GM18517 (cell line): ENCODE measurements at regions not wholly inside any gene's neighbourhood (a gene's known extent, or its start where the extent isn't known, plus 50 kb on each side); places are given as distances from the start of the nearest gene placed in this dataset.

Source experiments
- ATAC-seq: cut with Tn5 transposase; IDR thresholded peaks from one replicate; pipeline ENCODE4 v1.9.1; 2021; ENCODE audit warnings: mild to moderate bottlenecking, moderate library complexity; ENCODE audit not compliant: unreplicated experiment

DNA sequence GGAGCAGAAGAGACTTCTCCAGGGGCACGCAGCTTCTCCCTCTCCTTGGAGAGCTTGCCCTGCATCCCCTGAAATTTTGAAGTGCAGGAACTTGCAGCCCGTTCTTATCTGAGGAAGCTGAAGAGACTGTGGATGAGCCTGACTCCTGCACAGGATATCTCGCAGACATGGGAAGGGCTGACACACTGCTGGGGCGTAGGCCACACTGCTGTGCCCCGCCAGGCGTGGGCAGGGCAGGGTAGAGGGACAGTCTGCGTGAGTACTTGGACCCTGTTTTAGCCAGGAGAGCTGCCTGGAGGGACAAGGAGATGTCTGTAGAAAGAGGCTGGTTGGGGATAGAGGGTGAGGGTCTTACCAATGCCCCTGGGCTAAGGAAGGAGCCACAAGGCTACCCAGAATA lies 353.7 kb upstream of the NBEA start:
- ATAC-seq = no peak

DNA sequence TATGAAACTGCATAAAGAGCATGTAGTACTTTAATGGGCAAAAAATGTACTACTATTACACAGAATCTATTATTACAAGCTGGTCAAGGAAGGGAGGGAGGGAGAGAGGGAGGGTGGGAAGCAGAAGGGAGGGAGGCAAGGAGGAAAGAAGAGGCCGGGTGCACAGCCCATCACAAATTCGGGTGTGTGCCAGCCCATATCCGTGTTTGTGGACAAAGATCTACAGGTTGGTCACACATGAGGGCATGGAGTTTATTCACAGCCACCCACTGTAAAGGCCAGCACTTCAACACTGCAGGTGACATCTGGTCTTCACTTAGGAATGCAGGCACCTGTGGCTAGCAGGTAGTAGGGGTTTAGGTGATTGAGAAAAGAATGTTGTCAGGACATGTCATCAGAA lies 352.5 kb upstream of the NBEA start:
- no peak for ATAC-seq

DNA sequence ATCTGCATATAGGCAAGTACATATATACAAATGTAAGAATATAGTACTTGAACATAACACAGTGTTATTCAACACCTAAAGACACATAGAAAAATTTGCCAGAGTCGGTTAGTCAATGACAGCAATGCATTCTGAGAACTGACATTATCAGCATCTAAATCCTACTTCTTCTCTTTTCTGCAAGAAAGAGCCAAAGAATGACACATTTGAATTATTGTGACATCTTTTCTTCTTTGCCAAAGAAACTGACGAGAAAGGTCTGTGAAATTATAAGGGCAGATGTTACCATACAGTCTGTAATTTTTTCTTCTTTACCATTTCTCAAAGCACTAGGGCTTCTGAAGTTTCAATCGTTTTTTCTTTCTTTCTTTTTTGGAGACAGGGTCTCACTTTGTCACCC lies 350.9 kb upstream of the NBEA start:
- ATAC-seq = no peak

DNA sequence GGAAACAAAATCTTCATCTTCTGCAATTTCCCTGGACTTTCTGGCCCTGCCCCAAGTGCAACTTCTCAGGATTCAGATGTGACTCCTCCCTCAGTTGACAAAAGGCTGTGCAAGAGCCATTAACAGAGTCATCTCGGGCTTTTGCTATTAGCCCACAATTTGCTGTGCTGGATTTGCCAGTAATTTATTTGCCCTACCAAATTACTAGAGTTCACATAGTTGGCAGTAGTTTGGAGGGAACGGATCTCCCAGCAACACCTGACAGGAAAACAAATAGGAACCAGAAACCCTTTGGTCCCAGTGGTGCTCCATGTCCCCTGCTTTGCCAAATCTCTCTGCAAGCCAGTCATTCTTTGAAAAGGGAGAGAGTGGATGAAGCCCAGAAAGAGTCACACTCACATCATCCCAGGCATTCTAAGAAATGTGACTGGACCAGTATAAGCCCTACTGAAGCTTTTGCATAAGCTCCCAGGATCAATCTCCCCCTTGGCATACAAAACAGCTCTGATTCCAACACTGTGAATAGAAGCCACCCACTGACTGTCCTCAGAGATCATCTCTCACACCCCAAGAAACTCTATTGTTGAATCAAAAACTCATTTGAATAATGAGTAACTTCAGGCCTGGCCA lies 350.1 kb upstream of the NBEA start:
- no peak for ATAC-seq

DNA sequence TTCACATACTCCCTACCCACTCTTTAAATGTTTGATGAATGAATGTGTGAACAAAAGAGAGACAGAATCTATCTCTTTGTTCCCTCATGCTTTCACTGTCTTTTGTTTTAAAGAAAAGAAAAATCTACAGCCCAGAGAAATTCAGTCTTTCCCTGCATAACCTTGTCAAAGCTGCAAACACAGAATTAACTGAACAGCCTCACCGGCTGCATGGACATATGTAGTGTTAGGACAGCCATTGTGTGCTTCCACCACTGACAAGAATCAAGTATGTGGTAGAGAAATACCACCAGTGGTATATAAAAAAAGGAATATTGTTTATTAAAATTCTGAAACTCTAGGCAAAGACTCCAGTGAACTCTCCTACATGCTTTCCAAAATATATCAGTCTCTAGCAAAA lies 348.4 kb upstream of the NBEA start:
- ATAC-seq = no peak

DNA sequence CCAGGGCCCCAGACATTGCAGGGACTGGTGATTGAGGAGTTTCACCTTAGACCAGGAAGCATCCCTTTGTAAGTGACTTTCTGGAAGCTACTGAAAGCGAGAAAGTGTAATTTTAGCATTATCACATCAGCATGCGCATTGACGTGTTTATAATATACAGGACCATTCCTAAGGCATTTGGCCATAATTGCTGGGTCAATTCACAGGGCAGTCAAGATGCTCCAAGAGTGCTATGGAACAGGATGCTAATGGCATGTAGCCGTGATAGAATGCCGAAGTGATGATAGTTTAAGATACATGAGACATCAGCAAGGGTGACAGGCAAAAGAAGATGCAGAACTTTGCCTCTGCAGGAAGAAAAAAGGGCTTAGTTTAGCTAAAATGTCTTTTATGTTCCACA lies 347.6 kb upstream of the NBEA start:
- ATAC-seq = no peak

DNA sequence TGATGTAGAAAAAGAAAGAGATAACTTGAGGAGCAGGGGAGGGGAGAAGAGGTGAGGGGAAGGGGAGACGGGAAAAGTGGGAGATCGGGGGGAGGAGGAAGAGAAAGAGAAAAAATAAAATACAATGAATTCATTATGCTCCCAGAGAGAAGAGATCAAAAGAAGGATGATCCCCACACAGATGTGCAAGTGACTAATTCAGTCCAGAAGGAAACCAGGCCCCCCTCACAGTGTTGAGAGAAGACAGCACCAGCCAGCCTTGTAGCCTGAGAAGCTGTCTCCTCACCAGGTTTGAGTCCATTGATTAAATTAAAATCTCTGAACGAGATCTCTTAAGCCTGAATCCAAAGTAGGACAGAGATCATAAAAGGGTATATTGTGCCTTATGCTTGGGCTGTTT lies 333.7 kb upstream of the NBEA start:
- ATAC-seq = no peak

DNA sequence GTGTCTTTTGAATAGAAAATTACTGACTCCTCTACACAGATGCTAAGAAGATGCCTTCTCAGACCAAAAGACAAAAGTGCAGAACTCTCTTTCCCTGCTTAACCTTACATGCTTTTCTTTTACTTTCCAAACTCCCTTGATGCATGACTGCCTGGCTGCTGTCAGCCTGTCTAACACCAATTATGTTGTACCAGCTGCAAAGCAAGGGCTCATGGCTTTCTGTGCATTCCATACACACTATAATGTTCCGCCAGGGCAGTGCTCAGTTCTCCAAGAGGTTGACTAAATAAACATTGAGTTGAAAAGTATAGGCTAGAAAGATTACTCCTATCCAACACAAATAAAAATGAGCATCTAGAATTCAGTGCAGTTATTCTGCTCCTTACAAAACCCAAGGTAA lies 330.4 kb upstream of the NBEA start:
- no peak for ATAC-seq

DNA sequence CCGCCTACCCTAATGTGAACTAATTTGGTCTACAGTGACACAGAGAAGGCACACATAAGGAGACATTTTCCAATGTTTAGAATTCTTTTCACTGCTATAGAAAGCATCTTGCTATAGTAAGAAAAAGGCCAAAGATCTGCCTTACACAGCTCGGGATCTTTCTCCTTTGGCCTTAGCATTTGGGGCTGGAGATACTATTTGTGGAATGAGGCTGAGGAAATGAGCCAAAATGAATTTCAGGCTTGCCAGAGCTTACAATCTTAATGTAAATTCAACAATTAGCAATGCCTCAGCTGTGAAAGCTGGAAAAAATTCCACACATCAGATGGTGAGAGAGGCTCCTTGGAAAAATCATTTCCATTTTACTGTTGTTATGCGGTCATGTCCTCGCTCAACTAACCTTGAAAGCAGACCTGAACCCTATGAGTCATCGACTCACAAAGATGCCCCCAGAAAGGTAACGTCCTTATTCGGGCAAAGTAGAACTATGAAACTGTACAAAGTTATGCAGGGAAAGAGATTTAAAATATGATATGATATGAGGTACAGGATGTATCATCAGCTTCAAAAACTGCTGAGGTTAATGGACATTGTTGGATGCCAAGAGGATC lies 324.5 kb upstream of the NBEA start:
- ATAC-seq = no peak

DNA sequence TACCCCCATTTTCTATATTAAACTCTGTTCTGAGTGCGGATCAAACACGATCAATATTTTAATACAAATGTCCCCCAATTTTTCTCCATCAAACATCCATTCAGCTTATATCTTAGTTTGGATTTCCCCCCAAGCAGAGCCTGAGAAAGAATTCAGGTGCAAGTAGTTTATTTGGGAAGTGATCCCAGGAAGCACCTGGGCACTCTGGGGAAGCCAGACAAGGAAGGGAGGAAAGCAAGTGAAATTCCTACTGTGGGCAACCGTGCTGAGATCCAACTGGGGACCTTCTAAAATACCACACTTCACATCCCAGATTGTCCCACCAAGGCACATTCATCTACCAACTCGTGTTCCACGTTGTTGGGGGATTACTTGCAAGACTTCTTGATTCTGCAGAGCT lies 323.4 kb upstream of the NBEA start:
- no peak for ATAC-seq

DNA sequence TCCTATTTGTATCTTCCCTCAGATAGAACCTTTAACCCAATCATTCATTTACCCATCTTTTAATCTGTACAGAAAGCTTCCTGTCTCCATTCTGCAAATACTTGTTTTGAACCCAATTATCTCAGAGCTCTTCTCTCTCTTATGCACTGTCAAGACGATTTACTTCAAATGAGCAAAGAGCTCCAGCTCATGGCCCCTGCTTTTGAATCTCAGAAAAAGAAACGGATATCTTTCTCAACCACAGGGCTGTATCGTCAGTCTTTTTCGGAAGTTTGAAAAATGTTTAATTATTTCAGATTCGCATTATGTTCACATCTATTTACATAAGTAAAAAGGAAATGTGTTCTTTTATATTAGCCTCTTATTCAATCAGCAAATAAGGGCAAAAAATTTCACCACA lies 322.7 kb upstream of the NBEA start:
- no peak for ATAC-seq

DNA sequence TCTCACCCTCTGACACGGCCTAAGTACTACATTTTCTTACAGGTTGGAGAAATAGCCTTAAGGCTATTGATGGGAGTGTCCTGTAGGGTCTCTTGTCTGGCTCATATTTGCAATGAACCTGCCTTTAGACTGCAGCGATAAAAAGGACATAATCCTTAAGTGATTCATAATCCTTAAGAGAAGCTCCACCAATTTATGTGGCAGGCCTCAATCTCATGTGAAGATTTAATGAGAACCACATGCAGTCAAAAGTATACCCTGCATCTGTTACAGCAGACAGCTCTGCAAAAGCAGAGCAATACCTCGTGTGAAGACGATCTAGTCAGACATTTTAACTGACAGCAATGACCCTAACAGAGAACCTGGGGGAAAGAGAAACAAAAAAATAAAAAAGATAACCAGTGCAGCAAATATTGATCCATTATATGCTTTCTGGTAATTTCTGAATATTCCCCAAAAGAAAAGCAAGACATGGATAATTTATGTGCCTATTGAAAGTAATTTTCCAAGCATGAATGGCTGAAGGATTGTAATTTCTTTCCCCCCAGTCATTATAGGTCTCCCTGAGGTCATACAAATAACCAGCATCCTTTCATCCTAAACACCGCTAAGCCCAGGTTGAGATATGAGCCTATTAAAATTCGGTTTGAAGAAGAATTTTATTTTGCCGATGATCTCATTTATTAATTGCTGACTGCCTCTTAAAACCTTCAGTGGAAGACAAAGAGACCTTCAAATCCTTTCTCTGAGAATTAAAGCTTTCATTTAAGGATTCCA lies 321.8 kb upstream of the NBEA start:
- no peak for ATAC-seq

DNA sequence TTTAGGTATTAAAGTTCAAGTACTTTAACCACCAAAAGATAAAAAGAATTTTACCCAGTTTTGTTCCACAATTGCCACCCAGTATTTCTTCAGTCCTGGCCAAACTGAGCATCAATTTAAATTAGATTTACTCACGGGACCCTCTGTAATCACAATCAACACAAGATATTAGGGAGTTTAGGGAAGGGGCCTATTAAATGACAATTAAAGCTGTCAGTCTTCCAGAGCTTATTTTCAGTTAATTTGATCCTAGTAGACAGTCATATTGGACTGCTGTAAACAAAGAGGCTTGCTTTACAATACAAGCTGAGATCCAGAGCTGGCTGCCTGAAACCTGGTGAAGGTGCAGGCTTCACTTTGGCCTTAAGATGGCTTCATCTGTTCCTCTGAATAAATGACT lies 321.2 kb upstream of the NBEA start:
- no peak for ATAC-seq

DNA sequence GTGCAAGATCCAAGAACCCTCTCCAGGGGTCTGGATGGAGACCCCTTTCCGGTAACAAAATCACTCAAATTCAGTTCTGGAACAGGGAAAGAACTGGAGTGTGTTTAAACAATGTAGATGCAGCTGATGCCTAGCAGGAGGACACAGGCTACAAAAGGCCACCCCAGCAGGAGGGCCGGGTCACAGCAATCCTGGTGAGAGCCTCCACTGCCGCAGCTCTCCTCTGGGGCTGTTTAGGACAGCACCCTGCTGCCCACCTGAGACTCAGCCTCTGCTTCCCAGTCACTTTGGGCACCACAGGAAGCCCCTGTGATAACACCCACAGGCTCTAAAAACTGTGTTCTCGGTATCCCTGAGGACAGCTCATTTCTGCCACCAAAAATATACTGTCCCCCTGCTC lies 318.7 kb upstream of the NBEA start:
- ATAC-seq = no peak

DNA sequence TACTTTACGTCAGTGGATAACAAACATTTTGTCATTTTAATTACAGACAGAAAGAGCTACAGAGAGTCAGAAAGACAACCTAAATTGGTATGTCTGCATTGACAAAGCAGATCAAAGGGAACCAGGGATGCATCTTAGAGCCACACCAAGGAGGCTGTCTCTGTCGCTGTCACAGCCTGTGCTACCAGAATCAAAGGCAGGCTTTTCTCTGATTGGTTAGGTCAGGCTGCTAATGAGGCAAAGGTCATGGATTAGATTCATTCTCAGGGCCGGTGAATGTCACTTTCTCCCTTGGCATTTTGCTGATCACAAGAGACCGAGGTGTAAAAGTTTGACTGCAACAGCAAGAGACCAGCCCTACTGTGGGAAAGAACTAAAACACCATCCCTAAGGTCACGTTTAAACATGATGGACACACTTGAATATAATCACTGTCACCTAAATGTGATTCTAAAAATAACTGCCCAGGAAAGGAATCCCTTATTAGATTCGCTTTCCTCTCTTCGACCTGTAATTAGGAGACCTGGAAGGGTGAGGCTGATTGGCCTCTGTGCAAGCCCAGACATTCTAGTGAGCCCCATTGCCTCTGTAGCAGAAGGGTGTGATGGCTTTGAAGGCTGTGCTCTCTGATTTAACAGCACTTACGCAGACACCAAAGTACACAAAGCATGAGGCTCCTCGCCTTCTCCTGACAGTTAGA lies 314.4 kb upstream of the NBEA start:
- no peak for ATAC-seq

DNA sequence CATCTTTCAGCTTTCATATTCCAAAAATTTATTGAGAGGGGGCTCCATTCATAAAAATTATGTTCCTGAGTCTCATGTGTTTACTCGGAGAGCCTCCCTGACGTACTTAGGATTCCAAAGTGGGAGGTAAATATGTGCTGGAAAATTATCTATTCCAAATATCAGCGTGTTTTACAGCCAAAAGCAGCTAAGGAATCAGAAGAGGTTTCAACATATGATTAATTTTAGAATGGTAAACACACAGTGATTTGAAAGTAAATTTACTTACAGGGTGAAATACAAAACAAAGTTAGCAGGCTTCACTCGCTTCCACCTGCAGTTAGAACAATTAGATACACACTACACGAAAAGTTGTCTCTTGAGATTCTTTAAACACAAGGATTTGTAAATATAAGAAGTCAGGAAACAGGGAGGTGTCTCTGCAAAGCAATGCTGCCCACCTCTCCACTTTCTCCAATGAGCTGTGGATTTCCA lies 313.8 kb upstream of the NBEA start:
- ATAC-seq = no peak

DNA sequence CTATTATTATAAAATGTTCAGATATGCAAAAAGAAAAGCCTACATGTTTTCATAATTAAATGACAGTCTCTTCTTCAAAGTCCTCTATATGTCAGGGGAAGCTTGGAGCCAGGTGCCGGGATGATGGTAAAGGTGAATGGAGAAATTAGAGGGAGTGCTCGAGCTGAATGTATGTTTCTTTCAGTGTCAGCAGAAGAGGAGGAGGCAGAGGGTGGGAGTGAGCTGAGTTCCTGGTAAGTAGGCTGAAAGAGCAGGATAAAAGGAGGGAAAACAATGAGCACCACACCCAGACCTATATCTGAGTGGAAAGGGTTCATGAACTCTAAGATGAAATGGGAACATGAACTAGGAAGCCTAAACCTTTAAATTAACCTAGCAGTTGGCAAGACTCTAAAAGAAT lies 307.6 kb upstream of the NBEA start:
- ATAC-seq = no peak

DNA sequence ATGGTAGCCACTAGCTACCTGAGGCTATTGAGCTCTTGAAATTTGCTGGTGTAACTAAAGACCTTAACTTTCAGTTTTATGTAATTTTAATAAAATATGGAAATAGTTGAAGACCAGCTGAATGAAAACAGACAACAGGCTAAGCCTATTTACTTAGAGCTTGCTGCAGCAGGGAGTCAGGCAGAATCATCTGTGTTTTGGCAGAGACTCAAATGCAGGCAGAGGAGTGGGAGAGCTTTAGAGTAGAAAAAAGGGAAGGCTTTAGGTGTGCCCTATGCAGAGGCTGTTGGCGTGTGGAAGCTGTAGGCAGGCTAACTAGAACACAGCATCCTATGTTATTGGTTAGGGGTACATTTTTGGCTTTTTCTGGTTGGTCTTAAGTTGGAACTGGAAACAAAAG lies 304.9 kb upstream of the NBEA start:
- no peak for ATAC-seq

DNA sequence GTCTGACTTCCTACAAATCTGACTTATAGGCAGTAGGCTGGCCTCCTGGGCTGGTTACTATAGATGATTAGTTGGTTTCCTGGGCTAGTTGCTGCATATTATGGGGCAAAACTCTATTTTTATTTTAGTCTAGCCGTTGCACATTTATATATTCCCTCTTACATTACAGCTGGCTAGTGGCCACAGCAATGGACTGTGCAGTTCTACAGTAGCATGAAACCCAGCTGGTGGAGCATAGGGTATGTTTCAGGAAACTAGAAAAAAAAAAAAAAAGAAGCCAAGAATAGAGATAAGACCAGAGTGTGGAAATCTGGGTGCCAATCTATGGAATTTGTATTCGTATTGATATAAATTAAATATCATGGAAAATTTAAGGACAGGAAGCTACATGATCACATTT lies 304.4 kb upstream of the NBEA start:
- ATAC-seq = no peak

DNA sequence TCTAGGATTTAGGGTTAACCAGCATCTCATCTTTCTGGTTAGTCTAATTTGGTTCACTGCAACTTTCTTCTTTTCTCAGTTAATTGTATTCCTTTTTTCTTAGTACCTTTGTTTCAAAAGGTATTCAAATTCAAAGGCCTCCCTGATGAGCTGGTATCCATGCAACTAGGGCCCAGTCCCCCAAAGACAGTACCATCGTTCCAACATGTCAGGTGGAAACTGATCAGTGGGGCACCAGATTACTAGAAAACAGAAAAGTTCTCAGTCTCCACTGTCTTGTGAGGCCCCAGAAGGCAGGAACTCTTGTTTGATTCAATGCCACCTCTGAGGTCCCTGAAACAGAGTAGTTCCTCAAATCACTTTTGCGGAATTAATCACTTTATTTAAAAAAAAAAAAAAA lies 303.2 kb upstream of the NBEA start:
- ATAC-seq = no peak

DNA sequence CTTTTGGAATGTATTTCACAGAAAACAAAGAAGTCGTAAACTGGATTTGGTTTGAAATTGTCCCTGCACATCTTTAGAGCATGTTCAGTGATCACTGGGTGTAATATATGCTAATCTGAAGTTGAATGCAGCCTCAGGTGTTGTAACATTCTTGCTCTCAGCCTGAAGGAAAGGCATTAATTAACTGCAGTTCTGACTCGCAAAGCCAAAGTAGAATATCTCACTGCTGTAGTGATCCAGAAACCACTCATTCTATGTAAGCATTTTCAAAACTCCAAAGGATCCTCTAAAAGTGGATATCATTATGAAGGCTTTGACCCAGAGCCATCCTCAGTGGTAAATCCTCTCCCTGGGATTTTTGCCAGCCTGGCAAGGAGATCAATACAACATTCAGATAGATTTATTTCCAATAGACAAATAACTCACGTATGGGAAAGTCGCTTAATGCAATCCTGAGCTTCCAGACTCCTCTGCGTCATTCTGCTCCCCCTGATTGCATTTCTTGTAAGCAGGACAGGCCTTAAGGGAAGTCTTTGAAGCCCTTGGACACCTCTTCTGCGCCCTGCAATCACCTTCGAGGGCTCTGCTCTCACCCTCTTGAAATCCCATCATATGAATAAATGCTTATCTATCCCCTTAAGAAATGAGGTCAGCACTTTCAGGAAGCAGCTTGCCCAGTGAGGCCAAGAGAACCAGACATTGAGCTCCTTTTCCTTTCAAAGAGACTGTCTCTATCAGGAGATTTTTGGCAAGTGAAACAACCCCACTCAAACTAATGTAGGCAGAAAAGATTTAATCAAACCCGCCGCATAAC lies 301.7 kb upstream of the NBEA start:
- ATAC-seq = no peak
